ENCODE measurements at regions not wholly inside any gene's neighbourhood (a gene's known extent, or its start where the extent isn't known, plus 50 kb on each side); places are given as distances from the start of the nearest gene placed in this dataset.

GRCh38 chr14:47959740-47960139, 284.3 kb upstream of the MDGA2 start (continued):
- TF ChIP-seq SMC3 (IDR thresholded peaks at IDR 0.05; ENCODE audit: low read depth, low read length) (no peak), NRF1 (IDR thresholded peaks at IDR 0.05; ENCODE audit: low read depth, low read length) (no peak)

GRCh38 chr14:47949006-47949405, 273.6 kb upstream of the MDGA2 start:
- Histone ChIP-seq H3K79me2 (ENCODE audit: insufficient read depth) (no peaks in the 10 kb centered on the region), H4K20me1 (ENCODE audit: insufficient read depth) (no peaks in the 10 kb centered on the region), H2AFZ (ENCODE audit: low read depth) (no peak overlapping the region), H3K9me3 (no peaks in the 10 kb centered on the region), H3K9me2 (no peaks in the 10 kb centered on the region), H3K27ac (ENCODE audit: low read depth in 2 of 2, low read length in 1 of 2) (no peak overlapping the region), H3K4me3 (ENCODE audit: low read depth in 2 of 2, low read length in 1 of 2) (no peak overlapping the region), H3K9ac (no peak overlapping the region), H3K27me3 (ENCODE audit: insufficient read depth) (no peaks in the 10 kb centered on the region), H3F3A (replicated peaks; ENCODE audit: insufficient read depth) (no peaks in the 10 kb centered on the region), H3K4me2 (no peak overlapping the region), H3K36me3 (replicated peaks in 1 of 2; ENCODE audit: control insufficient read depth in 1 of 2, insufficient read depth in 2 of 2, low read length in 1 of 2) (no peaks in the 10 kb centered on the region), H3K4me1 (ENCODE audit: control insufficient read depth in 1 of 2, insufficient read depth in 2 of 2, low read depth in 1 of 2, low read length in 1 of 2) (no peaks in the 10 kb centered on the region)
- WGBS (ENCODE audit: low lambda C conversion rate) = 16% methylated on average over 5 of the region's 6 CpGs
- ChIA-PET CTCF (interaction anchor here (1.4 kb wide), 1 partner anchor 33 kb away, joined by 5 read pairs; no protein-coding TSS in a partner anchor), POLR2A (no interaction called here)
- TF ChIP-seq SMC3 (IDR thresholded peaks at IDR 0.05; ENCODE audit: low read depth, low read length) = no peak
- TF ChIP-seq NRF1 (IDR thresholded peaks at IDR 0.05; ENCODE audit: low read depth, low read length) = no peak
- no peak for TF ChIP-seq ELF1 (IDR thresholded peaks at IDR 0.05)
- no peak for TF ChIP-seq MEF2A (IDR thresholded peaks at IDR 0.05; ENCODE audit: borderline replicate concordance, low read depth)
- TF ChIP-seq YY1 (IDR thresholded peaks at IDR 0.05; ENCODE audit: low read depth) = no peak
- TF ChIP-seq USF1 (IDR thresholded peaks at IDR 0.05; ENCODE audit: borderline replicate concordance, low read depth) = no peak
- TF ChIP-seq FOSL2 (IDR thresholded peaks at IDR 0.05; ENCODE audit: borderline replicate concordance, low read depth) = no peak
- peak; percentile 0 for DNase-seq

GRCh38 chr14:47935332-47935731, 259.9 kb upstream of the MDGA2 start:
- Histone ChIP-seq H3K4me3 (ENCODE audit: low read depth in 2 of 2, low read length in 1 of 2) (no peak overlapping the region), H3K4me2 (no peak overlapping the region), H3F3A (replicated peaks; ENCODE audit: insufficient read depth) (no peaks in the 10 kb centered on the region), H3K9me3 (no peaks in the 10 kb centered on the region), H3K27ac (ENCODE audit: low read depth in 2 of 2, low read length in 1 of 2) (no peak overlapping the region), H3K9ac (no peak overlapping the region), H3K36me3 (replicated peaks in 1 of 2; ENCODE audit: control insufficient read depth in 1 of 2, insufficient read depth in 2 of 2, low read length in 1 of 2) (no peaks in the 10 kb centered on the region), H3K79me2 (ENCODE audit: insufficient read depth) (no peaks in the 10 kb centered on the region), H3K4me1 (ENCODE audit: control insufficient read depth in 1 of 2, insufficient read depth in 2 of 2, low read depth in 1 of 2, low read length in 1 of 2) (no peaks in the 10 kb centered on the region), H3K27me3 (ENCODE audit: insufficient read depth) (no peaks in the 10 kb centered on the region), H3K9me2 (no peaks in the 10 kb centered on the region), H4K20me1 (ENCODE audit: insufficient read depth) (no peaks in the 10 kb centered on the region), H2AFZ (ENCODE audit: low read depth) (no peak overlapping the region)
- TF ChIP-seq RFX5 (IDR thresholded peaks at IDR 0.05; ENCODE audit: low read length) (no peak), NFIC (IDR thresholded peaks at IDR 0.05; ENCODE audit: borderline replicate concordance) (no peak)
- CTCF ChIA-PET = no interaction called here
- 42% methylated on average over 4 of the region's 4 CpGs for WGBS (ENCODE audit: low lambda C conversion rate)
- POLR2A ChIA-PET = no interaction called here
- DNase-seq = no peak

GRCh38 chr14:47929334-47929733, 253.9 kb upstream of the MDGA2 start:
- no peaks in the 10 kb centered on the region for H4K20me1 ChIP-seq (ENCODE audit: insufficient read depth)
- no peaks in the 10 kb centered on the region for H3K9me3 ChIP-seq
- no peak for TF ChIP-seq RXRA (IDR thresholded peaks at IDR 0.05; ENCODE audit: borderline replicate concordance, low read depth)
- TF ChIP-seq TCF12 (IDR thresholded peaks at IDR 0.05) = no peak
- TF ChIP-seq POLR2AphosphoS5 (IDR thresholded peaks at IDR 0.05; ENCODE audit: low read depth, low read length) = no peak
- no peak for TF ChIP-seq MXI1 (IDR thresholded peaks at IDR 0.05; ENCODE audit: low read depth, low read length)
- no peak for TF ChIP-seq YY1 (IDR thresholded peaks at IDR 0.05; ENCODE audit: low read depth)
- no peak for TF ChIP-seq MEF2A (IDR thresholded peaks at IDR 0.05; ENCODE audit: borderline replicate concordance, low read depth)
- H3K27me3 ChIP-seq (ENCODE audit: insufficient read depth) = no peaks in the 10 kb centered on the region
- H3K9ac ChIP-seq = no peak overlapping the region
- no peak overlapping the region for H2AFZ ChIP-seq (ENCODE audit: low read depth)
- no peaks in the 10 kb centered on the region for H3F3A ChIP-seq (replicated peaks; ENCODE audit: insufficient read depth)
- H3K9me2 ChIP-seq = no peaks in the 10 kb centered on the region
- no peak for DNase-seq
- CTCF ChIA-PET = interaction anchor here (0.8 kb wide), 1 partner anchor 12 kb away, joined by 4 read pairs; no protein-coding TSS in a partner anchor
- no peaks in the 10 kb centered on the region for H3K36me3 ChIP-seq (replicated peaks in 1 of 2; ENCODE audit: control insufficient read depth in 1 of 2, insufficient read depth in 2 of 2, low read length in 1 of 2)
- H3K79me2 ChIP-seq (ENCODE audit: insufficient read depth) = no peaks in the 10 kb centered on the region
- H3K27ac ChIP-seq (ENCODE audit: low read depth in 2 of 2, low read length in 1 of 2) = no peak overlapping the region
- no peaks in the 10 kb centered on the region for H3K4me1 ChIP-seq (ENCODE audit: control insufficient read depth in 1 of 2, insufficient read depth in 2 of 2, low read depth in 1 of 2, low read length in 1 of 2)
- POLR2A ChIA-PET = no interaction called here
- H3K4me2 ChIP-seq = no peak overlapping the region
- H3K4me3 ChIP-seq (ENCODE audit: low read depth in 2 of 2, low read length in 1 of 2) = no peak overlapping the region

All from SK-N-SH (cell line).